Activated B cell treated with CpG ODN at 0.5 μM for 24 hours (primary cell): ENCODE measurements at regions not wholly inside any gene's neighbourhood (a gene's known extent, or its start where the extent isn't known, plus 50 kb on each side); places are given as distances from the start of the nearest gene placed in this dataset.
"Not testable (repeated sequence)": the region's sequence is repeated elsewhere in the genome, so short reads cannot be mapped to it uniquely, and the experiment has no call there.

Source experiments
- ATAC-seq: fragments of 200-7000 bp; cut with Tn5 transposase; one replicate; pipeline ENCODE4 v1.10.0; 2021; ENCODE audit warnings: low read depth, mild to moderate bottlenecking, moderate library complexity
- CTCF ChIA-PET: fragments of 350-600 bp; sonication (Branson Sonifier 250); formaldehyde crosslinking; loops from one replicate; lab custom pipeline; 2021; ENCODE audit warnings: antibody characterized with exemption; lab: Charles Lee
- POLR2A ChIA-PET: fragments of 350-600 bp; sonication (Branson Sonifier 250); formaldehyde crosslinking; loops from one replicate; lab custom pipeline; 2021; ENCODE audit warnings: antibody characterized with exemption; lab: Charles Lee
- DNase-seq: peaks from one replicate; pipeline ENCODE4 v3.0.0; 2022
- H3K27ac Mint-ChIP-seq: one replicate; pipeline ENCODE4 v1.8.0; 2020; ENCODE audit warnings: mixed read lengths
- H3K27me3 Mint-ChIP-seq: one replicate; pipeline ENCODE4 v1.8.0; 2021; ENCODE audit warnings: mixed read lengths
- H3K36me3 Mint-ChIP-seq: one replicate; pipeline ENCODE4 v1.8.0; 2021; ENCODE audit warnings: low read depth, mixed read lengths
- H3K4me1 Mint-ChIP-seq: one replicate; pipeline ENCODE4 v1.8.0; 2021; ENCODE audit warnings: mixed read lengths
- H3K4me3 Mint-ChIP-seq: one replicate; pipeline ENCODE4 v1.8.0; 2020; ENCODE audit warnings: mild to moderate bottlenecking, mixed read lengths
- H3K9me3 Mint-ChIP-seq: one replicate; pipeline ENCODE4 v1.8.0; 2020; ENCODE audit warnings: mixed read lengths
- intact Hi-C: fragments of 100-400 bp; cut with micrococcal nuclease; formaldehyde crosslinking; loops from one replicate; pipeline ENCODE4 v1.15.1; 2024
- TF ChIP-seq, protein P1 (sequence below): fragments of 200-600 bp; IDR thresholded peaks from one replicate; pipeline ENCODE4 v1.8.0; 2022; ENCODE audit warnings: antibody characterized with exemption, mild to moderate bottlenecking

DNA sequence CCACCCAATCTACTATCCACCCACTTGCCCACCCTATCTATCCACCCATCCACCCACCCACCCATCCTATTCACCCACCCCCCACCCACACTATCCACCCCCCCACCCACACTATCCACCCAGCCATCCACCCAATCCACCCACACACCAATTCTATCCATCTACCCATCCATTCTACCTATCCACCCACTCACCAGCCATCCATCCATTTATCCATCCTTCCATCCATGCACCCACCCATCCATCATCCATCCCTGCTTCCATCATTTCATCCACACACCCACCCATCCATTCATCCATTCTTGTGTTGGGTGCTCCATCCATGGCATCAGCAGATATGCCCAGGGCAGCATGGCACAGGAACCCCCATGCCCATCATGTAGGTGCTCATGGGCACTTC lies 1206.6 kb downstream of the BRD1 start:
- POLR2A ChIA-PET = no interaction called here
- DNase-seq (no peak), ATAC-seq (no peak)
- H3K36me3 Mint-ChIP-seq = no peaks in the 10 kb centered on the region
- CTCF ChIA-PET = no interaction called here
- H3K9me3 Mint-ChIP-seq = no peaks in the 10 kb centered on the region
- TF ChIP-seq, protein P1, sequence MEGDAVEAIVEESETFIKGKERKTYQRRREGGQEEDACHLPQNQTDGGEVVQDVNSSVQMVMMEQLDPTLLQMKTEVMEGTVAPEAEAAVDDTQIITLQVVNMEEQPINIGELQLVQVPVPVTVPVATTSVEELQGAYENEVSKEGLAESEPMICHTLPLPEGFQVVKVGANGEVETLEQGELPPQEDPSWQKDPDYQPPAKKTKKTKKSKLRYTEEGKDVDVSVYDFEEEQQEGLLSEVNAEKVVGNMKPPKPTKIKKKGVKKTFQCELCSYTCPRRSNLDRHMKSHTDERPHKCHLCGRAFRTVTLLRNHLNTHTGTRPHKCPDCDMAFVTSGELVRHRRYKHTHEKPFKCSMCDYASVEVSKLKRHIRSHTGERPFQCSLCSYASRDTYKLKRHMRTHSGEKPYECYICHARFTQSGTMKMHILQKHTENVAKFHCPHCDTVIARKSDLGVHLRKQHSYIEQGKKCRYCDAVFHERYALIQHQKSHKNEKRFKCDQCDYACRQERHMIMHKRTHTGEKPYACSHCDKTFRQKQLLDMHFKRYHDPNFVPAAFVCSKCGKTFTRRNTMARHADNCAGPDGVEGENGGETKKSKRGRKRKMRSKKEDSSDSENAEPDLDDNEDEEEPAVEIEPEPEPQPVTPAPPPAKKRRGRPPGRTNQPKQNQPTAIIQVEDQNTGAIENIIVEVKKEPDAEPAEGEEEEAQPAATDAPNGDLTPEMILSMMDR = no peak
- H3K27ac Mint-ChIP-seq = no peak overlapping the region
- intact Hi-C loops = no loop called here
- no peaks in the 10 kb centered on the region for H3K4me1 Mint-ChIP-seq
- no peak overlapping the region for H3K4me3 Mint-ChIP-seq
- no peaks in the 10 kb centered on the region for H3K27me3 Mint-ChIP-seq

DNA sequence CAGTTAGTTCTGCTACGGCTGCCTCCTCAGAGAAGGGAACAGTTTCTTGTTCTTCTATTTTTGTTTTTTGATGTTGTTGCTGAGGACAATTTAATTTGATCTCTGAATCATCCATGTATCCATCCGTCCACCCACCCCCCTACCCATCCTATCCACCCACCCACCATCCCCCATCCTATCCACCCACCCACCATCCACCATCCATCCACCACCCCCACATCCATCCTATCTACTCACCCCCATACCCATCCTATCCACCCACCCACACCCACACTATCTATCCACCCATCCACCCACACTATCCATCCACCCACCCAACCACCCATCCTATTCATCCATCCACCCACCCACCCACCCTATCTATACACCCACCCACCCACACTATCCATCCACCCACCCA lies 1207.2 kb downstream of the BRD1 start:
- H3K36me3 Mint-ChIP-seq, ATAC-seq, POLR2A ChIA-PET, intact Hi-C loops, H3K9me3 Mint-ChIP-seq, H3K27me3 Mint-ChIP-seq, H3K27ac Mint-ChIP-seq, H3K4me1 Mint-ChIP-seq, DNase-seq, H3K4me3 Mint-ChIP-seq, CTCF ChIA-PET: not testable (repeated sequence)

DNA sequence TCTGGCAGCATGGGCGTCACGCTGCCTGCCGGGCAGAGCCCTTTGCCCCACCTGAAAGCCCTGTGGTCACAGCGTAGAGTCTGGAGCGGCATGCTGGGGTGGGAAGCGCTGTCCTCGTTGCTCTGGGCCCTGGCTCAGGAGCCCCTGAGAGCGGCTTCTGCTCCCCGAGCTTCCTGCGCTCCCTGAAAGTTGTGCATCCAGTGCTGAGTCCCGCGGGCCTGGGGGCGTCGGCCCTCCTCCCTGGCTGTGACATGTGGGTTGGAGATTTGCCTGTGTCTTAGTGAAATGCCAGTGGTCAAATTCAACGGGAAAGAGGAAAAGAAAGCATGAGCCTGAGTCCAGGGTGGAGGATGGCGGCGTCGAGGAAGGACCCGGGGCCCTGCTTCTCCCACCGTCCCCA lies 1208.0 kb downstream of the BRD1 start:
- TF ChIP-seq, protein P1 = no peak
- H3K27ac Mint-ChIP-seq = no peak overlapping the region
- no peak overlapping the region for H3K4me3 Mint-ChIP-seq
- ChIA-PET CTCF (no interaction called here), POLR2A (no interaction called here)
- H3K36me3 Mint-ChIP-seq = no peaks in the 10 kb centered on the region
- ATAC-seq (no peak), DNase-seq (no peak)
- H3K4me1 Mint-ChIP-seq = no peaks in the 10 kb centered on the region
- no peaks in the 10 kb centered on the region for H3K9me3 Mint-ChIP-seq
- H3K27me3 Mint-ChIP-seq = no peaks in the 10 kb centered on the region
- intact Hi-C loops = no loop called here

DNA sequence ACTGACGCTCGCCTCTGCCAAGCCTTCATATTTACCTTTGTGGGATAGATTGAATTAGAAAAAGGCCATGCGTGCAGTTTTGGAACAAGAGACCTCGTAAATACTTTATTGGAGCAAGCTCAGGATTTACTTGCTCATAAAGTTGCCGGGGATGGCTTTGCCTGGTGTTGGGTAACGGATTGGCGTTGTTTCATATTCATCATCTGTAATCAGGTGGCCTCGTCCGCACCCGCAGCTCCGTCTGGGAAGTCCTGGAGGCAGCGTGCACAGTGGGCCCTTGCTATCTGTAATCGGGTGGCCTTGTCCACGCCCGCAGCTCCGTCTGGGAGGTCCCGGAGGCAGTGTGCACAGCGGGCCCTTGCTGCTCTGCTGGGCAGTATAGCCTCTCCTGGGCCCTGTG lies 1209.3 kb downstream of the BRD1 start:
- H3K27ac Mint-ChIP-seq = no peak overlapping the region
- no peak overlapping the region for H3K4me3 Mint-ChIP-seq
- no peaks in the 10 kb centered on the region for H3K9me3 Mint-ChIP-seq
- ATAC-seq (no peak), DNase-seq (no peak)
- ChIA-PET CTCF (no interaction called here), POLR2A (no interaction called here)
- H3K4me1 Mint-ChIP-seq = no peaks in the 10 kb centered on the region
- TF ChIP-seq, protein P1 = no peak
- H3K27me3 Mint-ChIP-seq = no peaks in the 10 kb centered on the region
- intact Hi-C loops = no loop called here
- no peaks in the 10 kb centered on the region for H3K36me3 Mint-ChIP-seq

DNA sequence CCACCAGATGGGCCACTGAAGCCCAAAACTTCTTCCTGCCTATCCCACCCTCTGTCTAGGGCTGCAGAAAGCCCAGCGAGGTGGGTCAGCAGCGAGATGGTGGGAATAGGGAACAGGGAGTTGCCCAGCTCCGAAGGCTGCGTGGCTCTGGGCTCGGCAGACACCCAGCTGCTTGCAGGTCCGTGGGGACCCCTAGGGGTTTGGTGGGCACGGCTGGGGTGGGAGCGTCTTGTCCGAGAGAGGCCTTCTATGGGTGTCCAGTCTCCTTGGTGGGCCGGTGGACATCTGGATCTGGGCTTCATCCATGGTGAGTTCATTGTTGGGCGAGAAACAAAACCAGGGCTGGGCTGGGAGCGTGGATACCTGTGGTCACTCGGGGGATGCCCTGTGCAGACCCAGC lies 1211.0 kb downstream of the BRD1 start:
- CTCF ChIA-PET = no interaction called here
- H3K4me3 Mint-ChIP-seq = no peak overlapping the region
- DNase-seq = no peak
- intact Hi-C loops = no loop called here
- POLR2A ChIA-PET = no interaction called here
- ATAC-seq = no peak
- TF ChIP-seq, protein P1 = no peak
- no peaks in the 10 kb centered on the region for H3K27me3 Mint-ChIP-seq
- no peak overlapping the region for H3K27ac Mint-ChIP-seq
- H3K9me3 Mint-ChIP-seq = no peaks in the 10 kb centered on the region
- no peaks in the 10 kb centered on the region for H3K36me3 Mint-ChIP-seq
- H3K4me1 Mint-ChIP-seq = no peaks in the 10 kb centered on the region

GRCh38 chr22:48615171-48616008 lies 1212.3 kb downstream of the BRD1 start:
- ATAC-seq (no peak), DNase-seq (no peak)
- ChIA-PET CTCF (no interaction called here), POLR2A (no interaction called here)
- intact Hi-C loops = no loop called here
- Mint-ChIP-seq H3K27ac (no peak overlapping the region), H3K9me3 (no peaks in the 10 kb centered on the region), H3K36me3 (no peaks in the 10 kb centered on the region), H3K4me1 (no peaks in the 10 kb centered on the region), H3K27me3 (no peaks in the 10 kb centered on the region), H3K4me3 (no peak overlapping the region)
- TF ChIP-seq, protein P1 = no peak
